ENCODE measurements at regions not wholly inside any gene's neighbourhood (a gene's known extent, or its start where the extent isn't known, plus 50 kb on each side); places are given as distances from the start of the nearest gene placed in this dataset.

DNA sequence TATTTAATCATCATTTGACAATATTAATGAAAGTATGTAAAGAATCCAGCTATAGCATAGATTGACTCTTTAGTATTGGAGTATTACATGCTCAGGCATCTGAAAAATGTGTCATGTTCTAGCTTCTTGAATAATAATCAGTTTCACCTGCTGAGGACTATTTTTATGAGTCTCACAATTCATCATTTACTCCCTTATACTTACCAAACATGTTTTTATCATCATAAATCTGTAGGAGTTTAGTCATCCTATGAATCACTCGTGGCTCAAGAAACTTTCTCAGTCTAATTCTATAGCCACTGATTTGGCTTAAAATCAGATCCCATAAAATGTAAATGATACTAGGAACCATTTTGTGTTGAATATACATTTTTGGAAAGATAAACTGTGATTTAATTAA is 1616.1 kb downstream of the C4orf33 start:
- Histone ChIP-seq H3K4me3 (ENCODE audit: low read length) (no peak overlapping the region), H2AFZ (ENCODE audit: low read depth, low read length) (no peak overlapping the region), H3K36me3 (replicated peaks; ENCODE audit: low read depth, low read length) (no peaks in the 10 kb centered on the region), H3K9me3 (ENCODE audit: insufficient read depth, low read length) (no peaks in the 10 kb centered on the region), H3K27me3 (ENCODE audit: low read depth, low read length) (no peaks in the 10 kb centered on the region), H3K4me2 (ENCODE audit: low read length) (no peak overlapping the region), H3K9ac (ENCODE audit: low read length) (no peak overlapping the region), H4K20me1 (ENCODE audit: insufficient read depth, low read length) (no peaks in the 10 kb centered on the region), H3K4me1 (ENCODE audit: low read length) (no peaks in the 10 kb centered on the region), H3K27ac (ENCODE audit: low read length) (no peak overlapping the region), H3K79me2 (ENCODE audit: low read length) (no peaks in the 10 kb centered on the region)
- TF ChIP-seq, protein P1, sequence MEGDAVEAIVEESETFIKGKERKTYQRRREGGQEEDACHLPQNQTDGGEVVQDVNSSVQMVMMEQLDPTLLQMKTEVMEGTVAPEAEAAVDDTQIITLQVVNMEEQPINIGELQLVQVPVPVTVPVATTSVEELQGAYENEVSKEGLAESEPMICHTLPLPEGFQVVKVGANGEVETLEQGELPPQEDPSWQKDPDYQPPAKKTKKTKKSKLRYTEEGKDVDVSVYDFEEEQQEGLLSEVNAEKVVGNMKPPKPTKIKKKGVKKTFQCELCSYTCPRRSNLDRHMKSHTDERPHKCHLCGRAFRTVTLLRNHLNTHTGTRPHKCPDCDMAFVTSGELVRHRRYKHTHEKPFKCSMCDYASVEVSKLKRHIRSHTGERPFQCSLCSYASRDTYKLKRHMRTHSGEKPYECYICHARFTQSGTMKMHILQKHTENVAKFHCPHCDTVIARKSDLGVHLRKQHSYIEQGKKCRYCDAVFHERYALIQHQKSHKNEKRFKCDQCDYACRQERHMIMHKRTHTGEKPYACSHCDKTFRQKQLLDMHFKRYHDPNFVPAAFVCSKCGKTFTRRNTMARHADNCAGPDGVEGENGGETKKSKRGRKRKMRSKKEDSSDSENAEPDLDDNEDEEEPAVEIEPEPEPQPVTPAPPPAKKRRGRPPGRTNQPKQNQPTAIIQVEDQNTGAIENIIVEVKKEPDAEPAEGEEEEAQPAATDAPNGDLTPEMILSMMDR (IDR thresholded peaks at IDR 0.05; ENCODE audit: low read depth, low read length): no peak
- no peak for TF ChIP-seq EZH2phosphoT487 (IDR thresholded peaks at IDR 0.05; ENCODE audit: low read depth)

DNA sequence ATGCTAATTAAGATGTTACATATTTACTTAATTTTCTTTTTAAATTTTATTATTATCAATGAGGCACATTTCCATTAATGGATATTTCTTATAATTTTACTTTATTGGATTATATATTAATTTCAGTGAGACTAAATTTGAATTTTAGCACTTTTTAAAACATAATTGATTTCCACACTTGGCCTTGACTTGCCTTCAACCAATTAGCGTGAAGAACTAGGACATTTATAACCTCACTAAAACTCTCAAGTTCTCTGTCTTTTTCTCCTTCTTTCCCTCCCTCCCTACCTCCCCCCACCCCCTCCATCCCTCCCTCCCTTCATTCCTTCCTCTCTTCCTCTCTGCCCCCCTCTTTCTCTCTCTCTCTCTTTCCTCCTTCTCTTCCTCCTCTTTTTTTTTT is 1618.1 kb downstream of the C4orf33 start:
- Histone ChIP-seq H3K79me2 (ENCODE audit: low read length) (no peaks in the 10 kb centered on the region), H2AFZ (ENCODE audit: low read depth, low read length) (no peak overlapping the region), H3K27me3 (ENCODE audit: low read depth, low read length) (no peaks in the 10 kb centered on the region), H3K9ac (ENCODE audit: low read length) (no peak overlapping the region), H3K9me3 (ENCODE audit: insufficient read depth, low read length) (no peaks in the 10 kb centered on the region), H3K4me1 (ENCODE audit: low read length) (no peaks in the 10 kb centered on the region), H4K20me1 (ENCODE audit: insufficient read depth, low read length) (no peaks in the 10 kb centered on the region), H3K36me3 (replicated peaks; ENCODE audit: low read depth, low read length) (no peaks in the 10 kb centered on the region), H3K4me3 (ENCODE audit: low read length) (no peak overlapping the region), H3K4me2 (ENCODE audit: low read length) (no peak overlapping the region), H3K27ac (ENCODE audit: low read length) (no peak overlapping the region)
- TF ChIP-seq, protein P1 (IDR thresholded peaks at IDR 0.05; ENCODE audit: low read depth, low read length): no peak

DNA sequence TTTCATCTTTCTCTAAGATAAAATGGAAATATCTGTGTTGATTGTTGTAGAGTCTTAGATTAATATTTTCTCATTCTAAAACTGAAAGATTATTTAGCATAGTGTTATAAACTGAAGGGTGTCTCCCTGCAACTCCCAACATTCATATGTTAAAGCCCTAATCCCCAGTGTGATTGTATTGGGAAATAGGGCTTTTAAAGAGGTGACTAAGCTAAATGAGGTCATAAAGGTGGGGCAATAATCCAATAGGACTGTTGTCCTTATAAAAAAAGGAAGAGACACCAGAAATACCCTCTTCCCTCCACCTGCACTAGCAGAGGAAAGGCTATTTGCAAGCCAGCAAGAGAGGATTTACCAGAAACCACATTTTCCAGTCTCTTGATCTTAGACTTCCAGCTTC is 1626.4 kb downstream of the C4orf33 start:
- Histone ChIP-seq H3K27me3 (ENCODE audit: low read depth, low read length) (no peaks in the 10 kb centered on the region), H4K20me1 (ENCODE audit: insufficient read depth, low read length) (no peaks in the 10 kb centered on the region), H3K9ac (ENCODE audit: low read length) (no peak overlapping the region), H2AFZ (ENCODE audit: low read depth, low read length) (no peak overlapping the region), H3K4me1 (ENCODE audit: low read length) (no peaks in the 10 kb centered on the region), H3K79me2 (ENCODE audit: low read length) (no peaks in the 10 kb centered on the region), H3K27ac (ENCODE audit: low read length) (no peak overlapping the region), H3K9me3 (ENCODE audit: insufficient read depth, low read length) (no peaks in the 10 kb centered on the region), H3K4me2 (ENCODE audit: low read length) (no peak overlapping the region), H3K4me3 (ENCODE audit: low read length) (no peak overlapping the region), H3K36me3 (replicated peaks; ENCODE audit: low read depth, low read length) (no peaks in the 10 kb centered on the region)
- TF ChIP-seq EZH2phosphoT487 (IDR thresholded peaks at IDR 0.05; ENCODE audit: low read depth): no peak
- TF ChIP-seq, protein P1 (IDR thresholded peaks at IDR 0.05; ENCODE audit: low read depth, low read length): no peak

DNA sequence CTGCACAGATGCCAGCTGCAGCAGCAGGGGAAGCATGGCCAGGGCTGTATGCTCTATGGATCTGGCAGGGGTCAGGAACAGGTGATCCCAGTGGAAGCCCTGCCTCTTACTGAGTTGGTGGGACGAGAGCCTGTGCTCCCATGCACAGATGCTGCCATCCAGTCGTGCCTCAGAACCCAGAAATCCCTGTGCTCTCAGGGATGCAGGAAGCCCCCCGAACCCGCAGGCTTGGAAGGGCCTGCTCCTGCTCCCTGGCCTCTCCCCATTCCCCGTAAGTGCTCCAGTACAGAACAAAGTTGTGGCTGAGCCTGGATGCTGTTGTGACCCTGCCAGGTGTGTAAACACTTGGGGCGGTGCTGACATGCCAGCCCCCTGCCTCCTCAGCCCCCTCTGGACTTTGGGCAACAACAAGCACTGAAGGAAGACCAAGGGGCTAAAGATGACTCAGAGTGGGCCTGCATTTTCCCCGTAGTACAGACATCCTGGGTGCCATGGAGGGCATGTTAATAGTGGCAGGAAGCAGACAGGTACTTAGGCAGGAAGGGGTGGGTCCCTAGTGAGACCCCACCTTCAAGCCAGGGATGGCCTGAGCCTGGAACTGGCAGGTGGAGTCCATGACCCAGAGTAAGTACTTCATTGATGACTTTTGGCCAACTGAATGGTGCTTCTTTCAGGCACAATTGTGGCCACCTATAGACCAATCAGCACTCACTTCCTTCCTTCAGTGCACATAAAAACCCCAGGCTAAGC is 1640.7 kb downstream of the C4orf33 start:
- Histone ChIP-seq H2AFZ (ENCODE audit: low read depth, low read length) (no peak overlapping the region), H3K4me3 (ENCODE audit: low read length) (no peak overlapping the region), H3K9ac (ENCODE audit: low read length) (no peak overlapping the region), H3K4me2 (ENCODE audit: low read length) (no peak overlapping the region), H3K4me1 (ENCODE audit: low read length) (no peaks in the 10 kb centered on the region), H3K27ac (ENCODE audit: low read length) (no peak overlapping the region), H3K27me3 (ENCODE audit: low read depth, low read length) (no peaks in the 10 kb centered on the region), H3K36me3 (replicated peaks; ENCODE audit: low read depth, low read length) (peaks cover 2% of the 10 kb centered on the region), H3K9me3 (ENCODE audit: insufficient read depth, low read length) (no peaks in the 10 kb centered on the region), H3K79me2 (ENCODE audit: low read length) (no peaks in the 10 kb centered on the region), H4K20me1 (ENCODE audit: insufficient read depth, low read length) (no peaks in the 10 kb centered on the region)
- TF ChIP-seq EZH2phosphoT487 (IDR thresholded peaks at IDR 0.05; ENCODE audit: low read depth): no peak
- TF ChIP-seq, protein P1 (IDR thresholded peaks at IDR 0.05; ENCODE audit: low read depth, low read length): no peak

Measured in OCI-LY3 (cell line).